ENCODE measurements at regions not wholly inside any gene's neighbourhood (a gene's known extent, or its start where the extent isn't known, plus 50 kb on each side); places are given as distances from the start of the nearest gene placed in this dataset.
"Not testable (repeated sequence)": the region's sequence is repeated elsewhere in the genome, so short reads cannot be mapped to it uniquely, and the experiment has no call there.

GRCh38 chr5:85906460-85906859 lies 711.3 kb upstream of the COX7C start:
- no peak for DNase-seq

GRCh38 chr5:85910335-85910734 lies 707.4 kb upstream of the COX7C start:
- no peak for DNase-seq

- DNase-seq = no peak
Observed at GRCh38 chr5:85920984-85921383, 696.8 kb upstream of the COX7C start.

- no peak for DNase-seq
Observed at GRCh38 chr5:85921590-85921989, 696.2 kb upstream of the COX7C start.

- no peak for DNase-seq
Observed at GRCh38 chr5:85927632-85928031, 690.1 kb upstream of the COX7C start.

GRCh38 chr5:85929713-85930112 lies 688.0 kb upstream of the COX7C start:
- no peak for DNase-seq

- DNase-seq = no peak
Observed at GRCh38 chr5:85931220-85931619, 686.5 kb upstream of the COX7C start.

- no peak for DNase-seq
Observed at GRCh38 chr5:85938201-85938600, 679.5 kb upstream of the COX7C start.

- DNase-seq = no peak
Observed at GRCh38 chr5:85951707-85952210, 666.0 kb upstream of the COX7C start.

GRCh38 chr5:85952680-85953079 lies 665.1 kb upstream of the COX7C start:
- no peak for DNase-seq

- DNase-seq = no peak
Observed at GRCh38 chr5:85967681-85968080, 650.1 kb upstream of the COX7C start.

- DNase-seq = no peak
Observed at GRCh38 chr5:85972539-85972938, 645.2 kb upstream of the COX7C start.

- DNase-seq = no peak
Observed at GRCh38 chr5:85985167-85985566, 632.6 kb upstream of the COX7C start.

GRCh38 chr5:85990998-85991397 lies 626.7 kb upstream of the COX7C start:
- no peak for DNase-seq

- DNase-seq = not testable (repeated sequence)
Observed at GRCh38 chr5:85994653-85995052, 623.1 kb upstream of the COX7C start.

GRCh38 chr5:85998656-85999055 lies 619.1 kb upstream of the COX7C start:
- DNase-seq = no peak

GRCh38 chr5:86008293-86008692 lies 609.4 kb upstream of the COX7C start:
- no peak for DNase-seq

GRCh38 chr5:86008704-86009103 lies 609.0 kb upstream of the COX7C start:
- DNase-seq = no peak

- no peak for DNase-seq
Observed at GRCh38 chr5:86011937-86012336, 605.8 kb upstream of the COX7C start.

- no peak for DNase-seq
Observed at GRCh38 chr5:86029308-86029707, 588.4 kb upstream of the COX7C start.

- DNase-seq = peak; percentile 0
Observed at GRCh38 chr5:86030753-86031152, 587.0 kb upstream of the COX7C start.

GRCh38 chr5:86038566-86038965 lies 579.2 kb upstream of the COX7C start:
- DNase-seq = no peak

- no peak for DNase-seq
Observed at GRCh38 chr5:86039351-86039750, 578.4 kb upstream of the COX7C start.

GRCh38 chr5:86070719-86071118 lies 547.0 kb upstream of the COX7C start:
- DNase-seq = no peak

- DNase-seq = no peak
Observed at GRCh38 chr5:86074297-86074696, 543.4 kb upstream of the COX7C start.

- no peak for DNase-seq
Observed at GRCh38 chr5:86075139-86075538, 542.6 kb upstream of the COX7C start.

Data from NCI-H2171 treated with DMSO at 0.1 percent for 48 hours (cell line).